ENCODE measurements at regions not wholly inside any gene's neighbourhood (a gene's known extent, or its start where the extent isn't known, plus 50 kb on each side); places are given as distances from the start of the nearest gene placed in this dataset.
"Not testable (repeated sequence)": the region's sequence is repeated elsewhere in the genome, so short reads cannot be mapped to it uniquely, and the experiment has no call there.

DNA sequence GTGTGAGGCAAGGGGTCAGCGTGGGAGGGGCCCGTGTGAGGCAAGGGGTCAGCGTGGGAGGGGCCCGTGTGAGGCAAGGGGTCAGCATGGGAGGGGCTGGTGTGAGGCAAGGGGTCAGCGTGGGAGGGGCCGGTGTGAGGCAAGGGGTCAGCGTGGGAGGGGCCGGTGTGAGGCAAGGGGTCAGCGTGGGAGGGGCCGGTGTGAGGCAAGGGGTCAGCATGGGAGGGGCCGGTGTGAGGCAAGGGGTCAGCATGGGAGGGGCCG is 119.2 kb downstream of the SEPTIN14 start:
- not testable (repeated sequence) for H3K27me3 Mint-ChIP-seq; H3K4me1 Mint-ChIP-seq; H3K36me3 Mint-ChIP-seq; DNase-seq; ATAC-seq (ENCODE audit: low read depth in 2 of 2); H3K27me3 ChIP-seq (ENCODE audit: control insufficient read depth, insufficient read depth, low read length); H3K4me3 Mint-ChIP-seq; H3K9me3 Mint-ChIP-seq; H3K27ac ChIP-seq (ENCODE audit: insufficient read depth, low read length, poor library complexity, severe bottlenecking); H3K36me3 ChIP-seq (ENCODE audit: control insufficient read depth, insufficient read depth, low read length); H3K9me3 ChIP-seq (ENCODE audit: control insufficient read depth in 2 of 2, low read length in 2 of 2); H3K27ac Mint-ChIP-seq; H3K4me3 ChIP-seq (ENCODE audit: low read depth, low read length); H3K4me1 ChIP-seq (ENCODE audit: control insufficient read depth, insufficient read depth, low read length, poor library complexity, severe bottlenecking)

DNA sequence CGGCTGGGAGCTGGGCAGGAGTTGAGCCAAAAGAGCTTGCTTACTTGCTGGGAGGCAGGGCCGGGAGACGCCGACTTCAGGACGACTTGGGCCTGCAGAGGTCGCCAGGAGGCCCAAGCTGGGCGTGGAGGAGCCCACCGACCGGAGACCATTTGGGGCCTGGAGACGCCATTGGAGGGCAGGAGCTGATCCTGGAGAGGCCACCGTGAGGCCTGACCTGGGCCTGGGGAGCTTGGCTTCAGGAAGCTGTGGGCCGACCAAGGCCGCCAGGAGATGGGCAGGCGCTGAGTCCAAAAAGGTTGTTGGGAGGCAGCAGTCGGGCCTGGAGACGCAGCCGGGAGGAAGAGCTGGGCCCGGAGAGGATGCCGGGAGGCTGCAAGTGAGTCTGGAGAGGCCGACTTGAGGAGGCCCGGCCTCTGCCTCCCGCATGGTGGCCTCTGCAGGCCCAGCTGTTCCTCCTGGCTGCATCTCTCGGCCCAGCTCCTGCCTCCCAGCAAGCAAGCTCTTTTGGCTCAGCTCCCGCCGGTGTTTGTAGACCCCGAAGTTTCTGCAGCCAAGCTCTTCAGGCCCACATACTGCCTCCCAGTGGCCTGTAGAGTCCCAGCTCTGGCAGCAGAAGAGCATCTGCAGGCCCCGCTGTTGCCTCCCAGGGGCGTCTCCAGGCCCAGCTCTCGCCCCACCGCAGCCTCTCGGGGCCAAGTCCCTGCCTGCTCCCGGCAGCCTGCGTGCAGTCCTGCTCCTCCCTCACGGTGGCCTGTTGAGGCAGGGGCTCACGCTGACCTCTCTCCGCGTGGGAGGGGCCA is 119.7 kb downstream of the SEPTIN14 start:
- not testable (repeated sequence) for H3K36me3 ChIP-seq (ENCODE audit: control insufficient read depth, insufficient read depth, low read length); H3K4me1 ChIP-seq (ENCODE audit: control insufficient read depth, insufficient read depth, low read length, poor library complexity, severe bottlenecking); H3K4me3 Mint-ChIP-seq; H3K4me3 ChIP-seq (ENCODE audit: low read depth, low read length); H3K27ac Mint-ChIP-seq; H3K9me3 Mint-ChIP-seq; H3K9me3 ChIP-seq (ENCODE audit: control insufficient read depth in 2 of 2, low read length in 2 of 2); H3K36me3 Mint-ChIP-seq; H3K27me3 ChIP-seq (ENCODE audit: control insufficient read depth, insufficient read depth, low read length); H3K4me1 Mint-ChIP-seq; H3K27me3 Mint-ChIP-seq; ATAC-seq (ENCODE audit: low read depth in 2 of 2); H3K27ac ChIP-seq (ENCODE audit: insufficient read depth, low read length, poor library complexity, severe bottlenecking); DNase-seq

GRCh38 chr7:55741721-55742631 is 120.6 kb downstream of the SEPTIN14 start:
- H3K4me3 ChIP-seq (ENCODE audit: low read depth, low read length); H3K36me3 Mint-ChIP-seq; H3K27ac ChIP-seq (ENCODE audit: insufficient read depth, low read length, poor library complexity, severe bottlenecking); DNase-seq; H3K4me1 Mint-ChIP-seq; H3K36me3 ChIP-seq (ENCODE audit: control insufficient read depth, insufficient read depth, low read length); H3K27me3 ChIP-seq (ENCODE audit: control insufficient read depth, insufficient read depth, low read length); H3K9me3 Mint-ChIP-seq; H3K9me3 ChIP-seq (ENCODE audit: control insufficient read depth in 2 of 2, low read length in 2 of 2); ATAC-seq (ENCODE audit: low read depth in 2 of 2); H3K4me1 ChIP-seq (ENCODE audit: control insufficient read depth, insufficient read depth, low read length, poor library complexity, severe bottlenecking); H3K27ac Mint-ChIP-seq; H3K4me3 Mint-ChIP-seq; H3K27me3 Mint-ChIP-seq: not testable (repeated sequence)

DNA sequence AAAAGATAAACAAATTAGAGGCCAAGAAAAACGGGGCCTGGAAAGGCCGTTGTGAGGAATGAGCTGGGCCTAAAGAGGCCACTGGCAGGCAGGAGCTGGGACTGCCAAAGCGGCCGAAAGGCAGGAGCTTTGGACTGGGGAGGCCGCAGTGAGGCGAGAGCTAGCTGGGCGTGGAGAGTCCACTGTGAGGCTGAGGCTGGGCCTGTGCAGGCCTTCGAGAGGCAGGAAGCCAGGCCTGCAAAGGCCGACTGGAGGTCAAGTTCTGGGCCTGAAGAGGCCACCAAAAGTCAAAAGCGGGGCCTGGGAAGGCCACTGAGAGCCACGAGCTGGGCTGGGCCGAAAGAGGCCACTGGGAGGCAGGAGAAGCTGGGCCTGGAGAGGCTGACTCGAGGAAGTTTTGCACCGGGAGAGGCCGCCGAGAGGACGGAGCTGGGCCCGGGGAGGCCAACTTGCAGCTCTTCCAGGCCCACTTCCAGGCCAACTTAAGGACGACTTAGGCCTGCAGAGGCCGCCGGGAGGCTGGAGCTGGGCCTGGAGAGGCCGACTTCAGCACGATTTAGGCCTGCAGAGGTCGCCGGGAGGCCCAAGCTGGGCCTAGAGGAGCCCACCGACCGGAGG is 121.8 kb downstream of the SEPTIN14 start:
- DNase-seq; H3K9me3 ChIP-seq (ENCODE audit: control insufficient read depth in 2 of 2, low read length in 2 of 2); H3K27ac Mint-ChIP-seq; H3K27me3 ChIP-seq (ENCODE audit: control insufficient read depth, insufficient read depth, low read length); H3K27ac ChIP-seq (ENCODE audit: insufficient read depth, low read length, poor library complexity, severe bottlenecking); ATAC-seq (ENCODE audit: low read depth in 2 of 2); H3K4me3 Mint-ChIP-seq; H3K27me3 Mint-ChIP-seq; H3K36me3 Mint-ChIP-seq; H3K4me3 ChIP-seq (ENCODE audit: low read depth, low read length); H3K4me1 Mint-ChIP-seq; H3K4me1 ChIP-seq (ENCODE audit: control insufficient read depth, insufficient read depth, low read length, poor library complexity, severe bottlenecking); H3K36me3 ChIP-seq (ENCODE audit: control insufficient read depth, insufficient read depth, low read length); H3K9me3 Mint-ChIP-seq: not testable (repeated sequence)

DNA sequence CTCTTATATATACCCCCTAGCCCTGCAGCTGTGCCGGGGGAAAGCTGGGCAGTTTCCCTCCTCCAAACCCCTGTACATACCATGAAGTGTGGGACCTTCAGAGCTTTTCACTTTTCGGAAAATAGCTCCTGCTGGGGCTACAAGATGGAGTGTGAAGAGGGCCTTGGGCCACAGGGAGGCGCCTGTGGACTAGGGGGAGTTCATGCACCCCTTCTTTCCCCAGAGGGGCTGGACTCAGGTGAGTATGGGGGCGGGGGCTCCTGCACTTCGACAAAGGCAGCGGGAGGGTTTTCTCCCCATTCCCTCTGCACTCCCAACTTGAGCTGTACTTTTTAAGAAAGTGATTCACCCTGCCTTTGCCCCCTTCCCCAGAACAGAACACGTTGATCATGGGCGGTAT is 122.5 kb downstream of the SEPTIN14 start:
- H3K27ac ChIP-seq (ENCODE audit: insufficient read depth, low read length, poor library complexity, severe bottlenecking); H3K36me3 ChIP-seq (ENCODE audit: control insufficient read depth, insufficient read depth, low read length); DNase-seq; H3K9me3 Mint-ChIP-seq; H3K27me3 ChIP-seq (ENCODE audit: control insufficient read depth, insufficient read depth, low read length); H3K27ac Mint-ChIP-seq; H3K4me3 Mint-ChIP-seq; H3K4me3 ChIP-seq (ENCODE audit: low read depth, low read length); ATAC-seq (ENCODE audit: low read depth in 2 of 2); H3K27me3 Mint-ChIP-seq; H3K36me3 Mint-ChIP-seq; H3K4me1 Mint-ChIP-seq; H3K9me3 ChIP-seq (ENCODE audit: control insufficient read depth in 2 of 2, low read length in 2 of 2); H3K4me1 ChIP-seq (ENCODE audit: control insufficient read depth, insufficient read depth, low read length, poor library complexity, severe bottlenecking): not testable (repeated sequence)

DNA sequence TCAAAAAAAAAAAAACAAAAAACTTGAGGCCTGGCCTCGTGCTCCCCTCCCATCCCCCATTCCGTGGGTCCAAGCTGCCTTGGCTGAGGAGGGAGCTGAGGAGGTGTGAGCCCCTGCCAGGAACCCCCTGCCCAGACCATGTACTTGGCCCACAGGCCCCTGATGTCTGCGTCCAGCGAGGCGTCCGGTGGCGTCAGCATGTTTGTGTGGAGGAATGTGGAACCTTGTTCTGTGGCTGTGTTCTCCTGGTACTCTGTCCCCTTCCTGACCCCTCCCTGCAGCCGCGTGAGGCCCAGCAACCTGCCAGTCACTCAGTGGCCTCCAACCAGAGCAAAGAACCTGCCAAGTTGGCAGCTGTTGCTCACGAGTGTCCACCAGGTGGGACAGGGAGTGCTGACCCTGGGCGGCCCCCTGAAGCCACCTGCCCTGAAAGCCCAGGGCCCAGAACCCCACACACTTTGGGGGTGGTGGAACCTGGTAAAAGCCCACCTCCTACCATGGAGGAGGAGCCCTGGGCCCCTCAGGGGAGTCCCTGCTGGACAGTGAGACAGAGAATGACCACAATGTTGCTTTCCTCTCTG is 125.8 kb downstream of the SEPTIN14 start:
- H3K27ac Mint-ChIP-seq; H3K27me3 ChIP-seq (ENCODE audit: control insufficient read depth, insufficient read depth, low read length): not testable (repeated sequence)

DNA sequence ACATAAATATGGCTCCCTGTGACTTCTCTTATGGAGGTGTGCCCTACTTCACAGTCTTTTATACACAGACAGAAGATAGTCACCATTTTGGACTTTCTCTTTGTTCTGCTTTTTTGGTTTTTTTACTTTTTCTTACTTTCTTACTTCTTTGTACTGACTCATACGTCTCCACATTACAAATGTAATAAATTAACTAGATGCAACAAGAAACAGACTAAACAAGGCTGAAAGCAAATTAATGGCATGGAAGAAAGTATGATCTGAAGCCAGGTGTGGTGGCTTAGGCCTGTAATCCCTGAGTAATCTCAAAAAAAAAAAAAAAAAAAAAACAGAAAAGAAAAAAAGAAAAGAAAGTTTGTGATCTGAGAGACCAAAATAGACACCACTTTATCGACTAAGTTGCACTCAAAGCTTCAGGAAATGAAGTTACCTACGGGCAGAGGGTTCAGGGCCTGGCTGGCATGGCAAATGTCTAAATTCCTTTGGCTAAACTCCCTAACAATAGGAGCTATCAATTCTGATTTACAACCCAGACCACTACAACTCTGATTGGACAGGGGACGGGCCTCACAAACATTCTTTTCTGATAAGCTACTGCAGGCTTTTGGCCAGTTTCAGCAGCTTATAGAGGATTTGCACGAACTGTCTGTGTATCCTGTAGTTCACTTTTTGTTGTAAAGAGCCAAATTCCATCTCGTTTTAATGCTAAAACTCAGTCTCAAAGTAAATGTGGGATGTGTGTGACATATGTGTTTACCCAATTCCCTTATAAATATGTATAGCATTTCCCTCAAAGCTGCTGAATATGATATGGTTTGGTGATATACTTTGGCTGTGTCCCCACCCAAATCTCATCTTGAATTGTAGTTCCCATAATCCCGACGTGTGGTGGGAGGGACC is 129.1 kb downstream of the SEPTIN14 start:
- Mint-ChIP-seq H3K36me3 (no peaks in the 10 kb centered on the region), H3K9me3 (peaks cover 0 to 2% (median 0%) of the 10 kb centered on the region in 7 donors), H3K4me1 (no peaks in the 10 kb centered on the region), H3K27me3 (no peaks in the 10 kb centered on the region), H3K4me3 (no peak overlapping the region), H3K27ac (no peak overlapping the region)
- DNase-seq = no peak
- no peak for ATAC-seq (ENCODE audit: low read depth in 2 of 2)
- no peaks in the 10 kb centered on the region for H3K27me3 ChIP-seq (ENCODE audit: control insufficient read depth, insufficient read depth, low read length)
- no peaks in the 10 kb centered on the region for H3K4me1 ChIP-seq (ENCODE audit: control insufficient read depth, insufficient read depth, low read length, poor library complexity, severe bottlenecking)
- no peaks in the 10 kb centered on the region for H3K9me3 ChIP-seq (ENCODE audit: control insufficient read depth in 2 of 2, low read length in 2 of 2)
- no peaks in the 10 kb centered on the region for H3K36me3 ChIP-seq (ENCODE audit: control insufficient read depth, insufficient read depth, low read length)
- no peak overlapping the region for H3K4me3 ChIP-seq (ENCODE audit: low read depth, low read length)
- H3K27ac ChIP-seq (ENCODE audit: insufficient read depth, low read length, poor library complexity, severe bottlenecking) = no peak overlapping the region

More for the DNA sequence above, 125.8 kb downstream of the SEPTIN14 start:
- not testable (repeated sequence) for DNase-seq; H3K4me1 Mint-ChIP-seq; H3K4me3 ChIP-seq (ENCODE audit: low read depth, low read length); ATAC-seq (ENCODE audit: low read depth in 2 of 2); H3K36me3 ChIP-seq (ENCODE audit: control insufficient read depth, insufficient read depth, low read length); H3K4me1 ChIP-seq (ENCODE audit: control insufficient read depth, insufficient read depth, low read length, poor library complexity, severe bottlenecking); H3K9me3 Mint-ChIP-seq; H3K27ac ChIP-seq (ENCODE audit: insufficient read depth, low read length, poor library complexity, severe bottlenecking); H3K9me3 ChIP-seq (ENCODE audit: control insufficient read depth in 2 of 2, low read length in 2 of 2); H3K4me3 Mint-ChIP-seq; H3K36me3 Mint-ChIP-seq; H3K27me3 Mint-ChIP-seq
